Vagina (tissue), 2 donors: ENCODE measurements at regions not wholly inside any gene's neighbourhood (a gene's known extent, or its start where the extent isn't known, plus 50 kb on each side); places are given as distances from the start of the nearest gene placed in this dataset.
"Not testable (repeated sequence)": the region's sequence is repeated elsewhere in the genome, so short reads cannot be mapped to it uniquely, and the experiment has no call there.

Source experiments
- DNase-seq, 2 donors: peaks; one replicate each; pipeline ENCODE4 v3.0.0-alpha.2; 2017; ENCODE audit errors: extremely low spot score in 2 of 2
- H3K27ac ChIP-seq: fragments of 200-600 bp; sonication (generic); one replicate; pipeline ENCODE4 v1.5.1; 2019
- H3K27me3 ChIP-seq: fragments of 200-600 bp; sonication (generic); one replicate; pipeline ENCODE4 v1.5.1; 2019
- H3K36me3 ChIP-seq, 2 donors: fragments of 200-600 bp; sonication (generic); one replicate each; pipeline ENCODE4 v1.5.1; 2017 to 2019
- H3K4me1 ChIP-seq: fragments of 200-600 bp; sonication (generic); one replicate; pipeline ENCODE4 v1.5.1; 2019
- H3K4me3 ChIP-seq, 2 donors: fragments of 200-600 bp; sonication (generic); 1 replicate in 1 of 2; 2 replicates in 1 of 2; pipeline ENCODE4 v1.5.1; 2016 to 2019
- H3K9me3 ChIP-seq: fragments of 200-600 bp; sonication (generic); one replicate; pipeline ENCODE4 v1.5.1; 2019
- CTCF ChIP-seq, 3 experiments: fragments of 450-650 bp in 2 of 3; fragments of 200-600 bp in 1 of 3; sonication (generic) in 1 of 3; IDR thresholded peaks; one replicate each; pipeline ENCODE4 v1.5.1; 2017 to 2019; ENCODE audit warnings: antibody characterized with exemption in 3 of 3, mild to moderate bottlenecking in 2 of 3, moderate library complexity in 2 of 3
- POLR2A ChIP-seq, 2 donors: fragments of 450-650 bp; IDR thresholded peaks; one replicate each; pipeline ENCODE4 v1.6.1; 2017; ENCODE audit warnings: antibody characterized with exemption in 2 of 2, mild to moderate bottlenecking in 2 of 2, moderate library complexity in 2 of 2
- POLR2AphosphoS5 ChIP-seq, 2 donors: sonication (generic); formaldehyde crosslinking; IDR thresholded peaks; one replicate each; pipeline ENCODE4 v1.9.0; 2017; ENCODE audit warnings: antibody characterized with exemption in 2 of 2, mild to moderate bottlenecking in 2 of 2, low read depth in 1 of 2; ENCODE audit not compliant: insufficient read depth in 1 of 2
- intact Hi-C: fragments of 100-400 bp; cut with DNase I; formaldehyde crosslinking; loops from one replicate; pipeline ENCODE4 v1.15.1; 2023

- intact Hi-C loops: no loop called here
- H3K27me3 ChIP-seq: no peaks in the 10 kb centered on the region
- TF ChIP-seq POLR2AphosphoS5 (IDR thresholded peaks at IDR 0.05; ENCODE audit: insufficient read depth in 1 of 2, low read depth in 1 of 2) (no peak), CTCF (IDR thresholded peaks at IDR 0.05) (no peak), POLR2A (IDR thresholded peaks at IDR 0.05) (no peak)
- H3K27ac ChIP-seq: no peak overlapping the region
- DNase-seq: no peak
- H3K9me3 ChIP-seq: no peaks in the 10 kb centered on the region
- no peaks in the 10 kb centered on the region for H3K4me1 ChIP-seq
- H3K4me3 ChIP-seq: no peak overlapping the region
- H3K36me3 ChIP-seq: no peaks in the 10 kb centered on the region
Measured at GRCh38 chr6:159633196-159633595, 59.8 kb downstream of the SOD2 start.

GRCh38 chr6:159631886-159632285, 61.2 kb downstream of the SOD2 start:
- H3K36me3 ChIP-seq: no peaks in the 10 kb centered on the region
- no peak overlapping the region for H3K4me3 ChIP-seq
- intact Hi-C loops: no loop called here
- H3K27me3 ChIP-seq: no peaks in the 10 kb centered on the region
- no peak for TF ChIP-seq POLR2A (IDR thresholded peaks at IDR 0.05)
- TF ChIP-seq CTCF (IDR thresholded peaks at IDR 0.05): no peak
- no peak for TF ChIP-seq POLR2AphosphoS5 (IDR thresholded peaks at IDR 0.05; ENCODE audit: insufficient read depth in 1 of 2, low read depth in 1 of 2)
- H3K9me3 ChIP-seq: no peaks in the 10 kb centered on the region
- DNase-seq: no peak
- no peaks in the 10 kb centered on the region for H3K4me1 ChIP-seq
- no peak overlapping the region for H3K27ac ChIP-seq

- Histone ChIP-seq H3K36me3 (no peaks in the 10 kb centered on the region), H3K4me3 (no peak overlapping the region), H3K9me3 (no peaks in the 10 kb centered on the region), H3K27ac (no peak overlapping the region), H3K27me3 (no peaks in the 10 kb centered on the region), H3K4me1 (no peaks in the 10 kb centered on the region)
- TF ChIP-seq POLR2A (IDR thresholded peaks at IDR 0.05) (no peak), CTCF (IDR thresholded peaks at IDR 0.05) (no peak), POLR2AphosphoS5 (IDR thresholded peaks at IDR 0.05; ENCODE audit: insufficient read depth in 1 of 2, low read depth in 1 of 2) (no peak)
- intact Hi-C loops: no loop called here
- DNase-seq: no peak
Measured at GRCh38 chr6:159627939-159628338, 65.1 kb downstream of the SOD2 start.

GRCh38 chr6:159626506-159626905, 66.5 kb downstream of the SOD2 start:
- H3K27ac ChIP-seq, DNase-seq, H3K4me3 ChIP-seq, intact Hi-C loops, H3K36me3 ChIP-seq, H3K9me3 ChIP-seq, H3K27me3 ChIP-seq, H3K4me1 ChIP-seq: not testable (repeated sequence)

GRCh38 chr6:159623156-159623555, 69.9 kb downstream of the SOD2 start:
- Histone ChIP-seq H3K27ac (no peak overlapping the region), H3K9me3 (no peaks in the 10 kb centered on the region), H3K4me3 (no peak overlapping the region), H3K27me3 (no peaks in the 10 kb centered on the region), H3K36me3 (no peaks in the 10 kb centered on the region), H3K4me1 (no peaks in the 10 kb centered on the region)
- TF ChIP-seq CTCF (IDR thresholded peaks at IDR 0.05) (no peak), POLR2A (IDR thresholded peaks at IDR 0.05) (no peak), POLR2AphosphoS5 (IDR thresholded peaks at IDR 0.05; ENCODE audit: insufficient read depth in 1 of 2, low read depth in 1 of 2) (no peak)
- no peak for DNase-seq
- intact Hi-C loops: no loop called here

GRCh38 chr6:159620947-159621346, 72.1 kb downstream of the SOD2 start:
- Histone ChIP-seq H3K9me3 (no peaks in the 10 kb centered on the region), H3K36me3 (peaks cover 0 to 5% of the 10 kb centered on the region in 2 donors), H3K27me3 (no peaks in the 10 kb centered on the region), H3K27ac (no peak overlapping the region), H3K4me3 (no peak overlapping the region), H3K4me1 (no peaks in the 10 kb centered on the region)
- no peak for TF ChIP-seq POLR2A (IDR thresholded peaks at IDR 0.05)
- intact Hi-C loops: no loop called here
- DNase-seq: no peak
